Naive thymus-derived CD4-positive, alpha-beta T cell (primary cell): ENCODE measurements at regions not wholly inside any gene's neighbourhood (a gene's known extent, or its start where the extent isn't known, plus 50 kb on each side); places are given as distances from the start of the nearest gene placed in this dataset.

ENCODE experiments used
- ATAC-seq: fragments of 150-1000 bp; cut with Tn5 transposase; 2 replicates; pipeline ENCODE4 v1.10.0; 2021; ENCODE audit warnings: mild to moderate bottlenecking, moderate library complexity
- CTCF ChIA-PET: fragments of 350-600 bp; sonication (Branson Sonifier 250); formaldehyde crosslinking; loops from one replicate; lab custom pipeline; 2021; ENCODE audit warnings: antibody characterized with exemption; lab: Charles Lee
- POLR2A ChIA-PET: fragments of 350-600 bp; sonication (Branson Sonifier 250); formaldehyde crosslinking; loops from one replicate; lab custom pipeline; 2021; ENCODE audit warnings: antibody characterized with exemption, inconsistent platforms; lab: Charles Lee
- DNase-seq, 9 donors: peaks; one replicate each; pipeline versions ENCODE4 v3.0.0 to v3.0.0-alpha.2; 2020 to 2022; ENCODE audit warnings: mixed read lengths in 1 of 9
- H3K27ac ChIP-seq: one replicate; pipeline ENCODE4 v1.7.0; 2013; ENCODE audit warnings: mild to moderate bottlenecking, low read depth, low read length, moderate library complexity
- H3K27me3 ChIP-seq, 2 donors: one replicate each; pipeline ENCODE4 v1.7.0; 2013; ENCODE audit warnings: low read length in 2 of 2, mild to moderate bottlenecking in 2 of 2, moderate library complexity in 2 of 2; ENCODE audit not compliant: control insufficient read depth in 2 of 2, insufficient read depth in 2 of 2
- H3K36me3 ChIP-seq, 3 experiments: 1 replicate in 2 of 3; 2 replicates in 1 of 3; pipeline ENCODE4 v1.7.0; 2013; ENCODE audit warnings: low read length in 3 of 3, mild to moderate bottlenecking in 3 of 3, moderate library complexity in 1 of 3; ENCODE audit not compliant: insufficient read depth in 3 of 3, control insufficient read depth in 2 of 3
- H3K4me1 ChIP-seq, 2 donors: one replicate each; pipeline ENCODE4 v1.7.0; 2013; ENCODE audit warnings: low read length in 2 of 2, mild to moderate bottlenecking in 2 of 2, moderate library complexity in 1 of 2; ENCODE audit not compliant: control insufficient read depth in 2 of 2, insufficient read depth in 2 of 2
- H3K4me3 ChIP-seq: 2 replicates; pipeline ENCODE4 v1.7.0; 2013; ENCODE audit warnings: mild to moderate bottlenecking, low read length
- H3K9me3 ChIP-seq, 3 experiments: 1 replicate in 2 of 3; 2 replicates in 1 of 3; pipeline ENCODE4 v1.7.0; 2013; ENCODE audit warnings: low read length in 3 of 3; ENCODE audit not compliant: control insufficient read depth in 2 of 3
- H3K27ac Mint-ChIP-seq, 9 donors: one replicate each; pipeline ENCODE4 v1.8.0; 2020 to 2022; ENCODE audit warnings: mixed read lengths in 9 of 9, mild to moderate bottlenecking in 8 of 9, moderate library complexity in 5 of 9, inconsistent platforms in 2 of 9
- H3K27me3 Mint-ChIP-seq, 5 donors: one replicate each; pipeline ENCODE4 v1.8.0; 2021 to 2022; ENCODE audit warnings: mixed read lengths in 5 of 5, mild to moderate bottlenecking in 1 of 5
- H3K36me3 Mint-ChIP-seq, 5 donors: one replicate each; pipeline ENCODE4 v1.8.0; 2020 to 2022; ENCODE audit warnings: mixed read lengths in 5 of 5, mild to moderate bottlenecking in 3 of 5, inconsistent platforms in 1 of 5
- H3K4me1 Mint-ChIP-seq, 7 donors: one replicate each; pipeline ENCODE4 v1.8.0; 2020 to 2022; ENCODE audit warnings: mixed read lengths in 7 of 7, mild to moderate bottlenecking in 3 of 7, inconsistent platforms in 1 of 7
- H3K4me3 Mint-ChIP-seq, 10 donors: one replicate each; pipeline ENCODE4 v1.8.0; 2020 to 2022; ENCODE audit warnings: mild to moderate bottlenecking in 10 of 10, mixed read lengths in 10 of 10, moderate library complexity in 6 of 10, inconsistent platforms in 2 of 10
- H3K9me3 Mint-ChIP-seq, 11 donors: one replicate each; pipeline ENCODE4 v1.8.0; 2020 to 2022; ENCODE audit warnings: mixed read lengths in 11 of 11, mild to moderate bottlenecking in 4 of 11, inconsistent platforms in 1 of 11, moderate library complexity in 1 of 11
- intact Hi-C, 2 donors: fragments of 100-400 bp; cut with micrococcal nuclease; formaldehyde crosslinking; loops; one replicate each; pipeline ENCODE4 v1.15.1; 2023

GRCh38 chr3:8441969-8442559 is 59.6 kb upstream of the LMCD1 start:
- DNase-seq (no peak), ATAC-seq (no peak)
- intact Hi-C loops = loop anchor here in 1 of 2 donors (2.0 kb wide), 1 partner anchor 181 kb away; no protein-coding TSS in a partner anchor
- Histone ChIP-seq H3K4me3 (no peak overlapping the region), H3K27ac (no peak overlapping the region), H3K27me3 (no peaks in the 10 kb centered on the region), H3K4me1 (no peaks in the 10 kb centered on the region), H3K36me3 (no peaks in the 10 kb centered on the region), H3K9me3 (no peaks in the 10 kb centered on the region)
- Mint-ChIP-seq H3K27me3 (peaks cover 0 to 15% (median 6%) of the 10 kb centered on the region in 5 donors), H3K27ac (no peak overlapping the region), H3K9me3 (peaks cover 0 to 8% (median 4%) of the 10 kb centered on the region in 11 donors), H3K36me3 (no peaks in the 10 kb centered on the region), H3K4me1 (peaks cover 0 to 5% (median 0%) of the 10 kb centered on the region in 7 donors), H3K4me3 (no peak overlapping the region)
- ChIA-PET CTCF (interaction anchor here (0.5 kb wide), 1 partner anchor 222 kb away, joined by 3 read pairs; no protein-coding TSS in a partner anchor), POLR2A (no interaction called here)

GRCh38 chr3:8442993-8443650 is 58.5 kb upstream of the LMCD1 start:
- no peaks in the 10 kb centered on the region for H3K4me1 ChIP-seq
- no peak overlapping the region for H3K27ac Mint-ChIP-seq
- H3K27ac ChIP-seq = no peak overlapping the region
- H3K27me3 ChIP-seq = no peaks in the 10 kb centered on the region
- peaks cover 0 to 5% (median 0%) of the 10 kb centered on the region in 7 donors for H3K4me1 Mint-ChIP-seq
- no peak overlapping the region for H3K4me3 ChIP-seq
- ChIA-PET POLR2A (no interaction called here), CTCF (no interaction called here)
- peaks cover 0 to 20% (median 12%) of the 10 kb centered on the region in 5 donors for H3K27me3 Mint-ChIP-seq
- intact Hi-C loops = loop anchor here in 1 of 2 donors (2.0 kb wide), 1 partner anchor 180 kb away; no protein-coding TSS in a partner anchor
- no peaks in the 10 kb centered on the region for H3K36me3 ChIP-seq
- H3K9me3 Mint-ChIP-seq = peaks cover 0 to 6% (median 3%) of the 10 kb centered on the region in 11 donors
- no peaks in the 10 kb centered on the region for H3K36me3 Mint-ChIP-seq
- ATAC-seq (no peak), DNase-seq (no peak)
- H3K9me3 ChIP-seq = no peaks in the 10 kb centered on the region
- no peak overlapping the region for H3K4me3 Mint-ChIP-seq

GRCh38 chr3:8443829-8444791 is 57.5 kb upstream of the LMCD1 start:
- Histone ChIP-seq H3K27me3 (no peaks in the 10 kb centered on the region), H3K4me1 (no peaks in the 10 kb centered on the region), H3K36me3 (no peaks in the 10 kb centered on the region), H3K4me3 (no peak overlapping the region), H3K27ac (no peak overlapping the region), H3K9me3 (no peaks in the 10 kb centered on the region)
- Mint-ChIP-seq H3K4me1 (peaks cover 0 to 5% (median 0%) of the 10 kb centered on the region in 7 donors), H3K36me3 (no peaks in the 10 kb centered on the region), H3K9me3 (no peaks in the 10 kb centered on the region), H3K27me3 (peaks cover 0 to 22% (median 12%) of the 10 kb centered on the region in 5 donors), H3K27ac (no peak overlapping the region), H3K4me3 (no peak overlapping the region)
- no peak for DNase-seq
- CTCF ChIA-PET = no interaction called here
- intact Hi-C loops = loop anchor here in 1 of 2 donors (2.0 kb wide), 1 partner anchor 179 kb away; no protein-coding TSS in a partner anchor
- POLR2A ChIA-PET = no interaction called here
- ATAC-seq = no peak

GRCh38 chr3:8444883-8445282 is 56.7 kb upstream of the LMCD1 start:
- Mint-ChIP-seq H3K27me3 (peaks cover 0 to 22% (median 12%) of the 10 kb centered on the region in 5 donors), H3K9me3 (peaks cover 0 to 4% (median 0%) of the 10 kb centered on the region in 11 donors), H3K36me3 (no peaks in the 10 kb centered on the region), H3K4me3 (no peak overlapping the region), H3K27ac (no peak overlapping the region), H3K4me1 (peaks cover 0 to 5% (median 0%) of the 10 kb centered on the region in 7 donors)
- no peak for ATAC-seq
- H3K27ac ChIP-seq = no peak overlapping the region
- ChIA-PET CTCF (no interaction called here), POLR2A (no interaction called here)
- H3K27me3 ChIP-seq = no peaks in the 10 kb centered on the region
- intact Hi-C loops = no loop called here
- H3K4me1 ChIP-seq = no peaks in the 10 kb centered on the region
- no peaks in the 10 kb centered on the region for H3K36me3 ChIP-seq
- no peak overlapping the region for H3K4me3 ChIP-seq
- no peaks in the 10 kb centered on the region for H3K9me3 ChIP-seq
- no peak for DNase-seq

DNA sequence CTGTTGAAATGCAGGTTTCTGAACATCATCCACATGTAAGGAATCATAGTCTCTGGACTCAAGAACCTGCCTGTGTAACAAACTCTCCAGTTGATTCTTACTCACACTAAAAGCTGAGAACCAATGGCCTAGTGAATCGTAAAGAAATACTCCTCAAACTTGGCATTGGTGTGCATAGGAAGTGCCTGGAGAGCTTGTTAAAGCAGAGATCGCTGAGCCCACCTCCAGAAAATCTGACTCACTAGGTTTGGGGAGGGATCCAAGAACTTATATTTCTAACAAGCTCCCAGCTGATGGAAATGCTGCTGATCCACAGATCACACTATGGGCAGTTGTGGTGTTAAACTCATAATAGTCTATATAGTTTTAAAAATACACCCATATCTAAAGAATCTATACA is 55.8 kb upstream of the LMCD1 start:
- no peak overlapping the region for H3K27ac ChIP-seq
- no peaks in the 10 kb centered on the region for H3K9me3 ChIP-seq
- no peaks in the 10 kb centered on the region for H3K36me3 ChIP-seq
- no peaks in the 10 kb centered on the region for H3K27me3 ChIP-seq
- DNase-seq (no peak), ATAC-seq (no peak)
- ChIA-PET CTCF (no interaction called here), POLR2A (interaction anchor here (0.9 kb wide), 1 partner anchor 86 kb away, joined by 3 read pairs; no protein-coding TSS in a partner anchor)
- H3K27me3 Mint-ChIP-seq = peaks cover 0 to 22% (median 16%) of the 10 kb centered on the region in 5 donors
- peaks cover 0 to 4% (median 0%) of the 10 kb centered on the region in 11 donors for H3K9me3 Mint-ChIP-seq
- intact Hi-C loops = no loop called here
- no peak overlapping the region for H3K4me3 ChIP-seq
- no peaks in the 10 kb centered on the region for H3K4me1 ChIP-seq
- H3K4me1 Mint-ChIP-seq = peaks cover 0 to 5% (median 0%) of the 10 kb centered on the region in 7 donors
- no peak overlapping the region for H3K4me3 Mint-ChIP-seq
- no peak overlapping the region for H3K27ac Mint-ChIP-seq
- H3K36me3 Mint-ChIP-seq = no peaks in the 10 kb centered on the region

- Histone ChIP-seq H3K4me3 (no peak overlapping the region), H3K27me3 (no peaks in the 10 kb centered on the region), H3K36me3 (no peaks in the 10 kb centered on the region), H3K4me1 (no peaks in the 10 kb centered on the region), H3K9me3 (no peaks in the 10 kb centered on the region), H3K27ac (no peak overlapping the region)
- Mint-ChIP-seq H3K4me3 (no peak overlapping the region), H3K9me3 (peaks cover 0 to 4% (median 0%) of the 10 kb centered on the region in 11 donors), H3K36me3 (no peaks in the 10 kb centered on the region), H3K27ac (no peak overlapping the region), H3K4me1 (peaks cover 0 to 5% (median 0%) of the 10 kb centered on the region in 7 donors), H3K27me3 (peaks cover 0 to 22% (median 16%) of the 10 kb centered on the region in 5 donors)
- CTCF ChIA-PET = interaction anchor here (0.6 kb wide), 1 partner anchor 392 kb away, joined by 3 read pairs; no protein-coding TSS in a partner anchor
- intact Hi-C loops = no loop called here
- ATAC-seq (no peak), DNase-seq (no peak)
- POLR2A ChIA-PET = interaction anchor here (0.9 kb wide), 1 partner anchor 85 kb away, joined by 3 read pairs; no protein-coding TSS in a partner anchor
Measured at GRCh38 chr3:8446845-8447244, 54.8 kb upstream of the LMCD1 start.
